Panc1 (cell line): ENCODE measurements at regions not wholly inside any gene's neighbourhood (a gene's known extent, or its start where the extent isn't known, plus 50 kb on each side); places are given as distances from the start of the nearest gene placed in this dataset.

Experiments
- ATAC-seq: fragments of 200-7000 bp; cut with Tn5 transposase; 2 replicates; pipeline ENCODE4 v1.9.1; 2020; ENCODE audit warnings: mild to moderate bottlenecking, moderate library complexity
- BruUV-seq: library from RNA; stranded (reverse); fragments of 400-500 nt; replicated peaks from 2 replicates; lab custom pipeline; 2021; lab: Mats Ljungman, UMichigan
- CTCF ChIA-PET: fragments of 300-600 bp; sonication (Branson Sonifier 250); formaldehyde crosslinking; loops from one replicate; lab custom pipeline; 2022; ENCODE audit warnings: antibody characterized with exemption; lab: Charles Lee
- POLR2A ChIA-PET: fragments of 300-600 bp; sonication (Branson Sonifier 250); formaldehyde crosslinking; loops from one replicate; lab custom pipeline; 2022; ENCODE audit warnings: antibody characterized with exemption; lab: Charles Lee
- DNase-seq: peaks from one replicate; pipeline ENCODE4 v3.0.0-alpha.2; 2010; ENCODE audit warnings: low read depth, low spot score
- H3K27ac ChIP-seq: 2 replicates; pipeline ENCODE4 v1.5.1; 2011; ENCODE audit warnings: mild to moderate bottlenecking, low read length, inconsistent platforms
- H3K27me3 ChIP-seq: fragments of 200-500 bp; sonication (Bioruptor generic); 2 replicates; pipeline ENCODE4 v1.6.0; 2014; ENCODE audit warnings: low read length, inconsistent platforms; ENCODE audit not compliant: control insufficient read depth, insufficient read depth
- H3K36me3 ChIP-seq: fragments of 200-500 bp; sonication (Bioruptor generic); 2 replicates; pipeline ENCODE4 v1.5.1; 2014; ENCODE audit warnings: inconsistent platforms, mild to moderate bottlenecking, low read length, moderate library complexity; ENCODE audit not compliant: control insufficient read depth, insufficient read depth
- H3K4me1 ChIP-seq: 2 replicates; pipeline ENCODE4 v1.5.1; 2011; ENCODE audit warnings: inconsistent platforms, mild to moderate bottlenecking, low read length, moderate library complexity; ENCODE audit not compliant: control insufficient read depth, insufficient read depth
- H3K4me3 ChIP-seq, 2 experiments: 2 replicates each; pipeline ENCODE4 v1.5.1; 2011 to 2012; ENCODE audit warnings: low read depth in 2 of 2, low read length in 2 of 2, mild to moderate bottlenecking in 2 of 2, inconsistent platforms in 1 of 2, moderate library complexity in 1 of 2
- H3K9me3 ChIP-seq: fragments of 200-500 bp; sonication (Bioruptor generic); 2 replicates; pipeline ENCODE4 v1.5.1; 2014; ENCODE audit warnings: low read depth, mild to moderate bottlenecking, inconsistent platforms, low read length, moderate library complexity; ENCODE audit not compliant: control insufficient read depth, insufficient read depth
- CTCF ChIP-seq: fragments of 450-650 bp; IDR thresholded peaks from 2 replicates; pipeline ENCODE4 v1.5.1; 2017; ENCODE audit warnings: mild to moderate bottlenecking
- POLR2AphosphoS5 ChIP-seq: IDR thresholded peaks from 2 replicates; pipeline ENCODE4 v1.6.1; 2012; ENCODE audit warnings: mild to moderate bottlenecking, low read depth, low read length, moderate library complexity
- REST ChIP-seq, 2 experiments: IDR thresholded peaks; 2 replicates each; pipeline ENCODE4 v1.6.1; 2011 to 2012; ENCODE audit warnings: low read depth in 2 of 2, control low read depth in 1 of 2, low read length in 1 of 2, mild to moderate bottlenecking in 1 of 2, moderate library complexity in 1 of 2; ENCODE audit not compliant: insufficient read depth in 1 of 2
- SIN3A ChIP-seq: IDR thresholded peaks from 2 replicates; pipeline ENCODE4 v1.6.1; 2012; ENCODE audit warnings: low read depth, mild to moderate bottlenecking, low read length, moderate library complexity, borderline replicate concordance; ENCODE audit not compliant: insufficient read depth
- TCF7L2 ChIP-seq: IDR thresholded peaks from 2 replicates; pipeline ENCODE4 v1.6.1; 2011; ENCODE audit warnings: mild to moderate bottlenecking, low read depth, low read length, inconsistent platforms
- in situ Hi-C: cut with HindIII; loops from 2 replicates; pipeline ENCODE4 v1.10.0; 2016; ENCODE audit warnings: low sequenced_read_pairs, low pct_unique_long_range_greater_than_20kb
- intact Hi-C: fragments of 100-400 bp; cut with micrococcal nuclease; formaldehyde crosslinking; loops from one replicate; pipeline ENCODE4 v1.10.0; 2022; ENCODE audit not compliant: unreplicated experiment

- no peaks in the 10 kb centered on the region for H3K27me3 ChIP-seq
- TF ChIP-seq SIN3A (no peak), CTCF (no peak), TCF7L2 (no peak), REST (IDR thresholded peaks at IDR 0.05; ENCODE audit: insufficient read depth in 1 of 2, low read depth in 2 of 2, low read length in 1 of 2) (no peak), POLR2AphosphoS5 (no peak)
- H3K27ac ChIP-seq = no peak overlapping the region
- no peaks in the 10 kb centered on the region for H3K9me3 ChIP-seq
- no peak for ATAC-seq
- no peaks in the 10 kb centered on the region for H3K4me1 ChIP-seq
- no peaks in the 10 kb centered on the region for H3K36me3 ChIP-seq
- intact Hi-C loops = no loop called here
- ChIA-PET POLR2A (no interaction called here), CTCF (no interaction called here)
- in situ Hi-C loops = no loop called here
- no peak for DNase-seq
- BruUV-seq = no TSS peak
- H3K4me3 ChIP-seq = no peak overlapping the region
Observed at GRCh38 chr18:75635096-75635495, 207.6 kb upstream of the SMIM21 start.

GRCh38 chr18:75625966-75626365 lies 198.5 kb upstream of the SMIM21 start:
- Histone ChIP-seq H3K4me3 (no peak overlapping the region), H3K9me3 (no peaks in the 10 kb centered on the region), H3K4me1 (no peaks in the 10 kb centered on the region), H3K27me3 (no peaks in the 10 kb centered on the region), H3K36me3 (no peaks in the 10 kb centered on the region), H3K27ac (no peak overlapping the region)
- BruUV-seq = no TSS peak
- in situ Hi-C loops = no loop called here
- POLR2A ChIA-PET = no interaction called here
- DNase-seq (no peak), ATAC-seq (no peak)
- intact Hi-C loops = no loop called here
- CTCF ChIA-PET = no interaction called here
- TF ChIP-seq SIN3A = no peak
- no peak for TF ChIP-seq REST (IDR thresholded peaks at IDR 0.05; ENCODE audit: insufficient read depth in 1 of 2, low read depth in 2 of 2, low read length in 1 of 2)
- TF ChIP-seq CTCF = no peak
- TF ChIP-seq POLR2AphosphoS5 = no peak
- no peak for TF ChIP-seq TCF7L2
